Activated CD4-positive, alpha-beta T cell treated with anti-CD3 and anti-CD28 coated beads for 36 hours (primary cell): ENCODE measurements at regions not wholly inside any gene's neighbourhood (a gene's known extent, or its start where the extent isn't known, plus 50 kb on each side); places are given as distances from the start of the nearest gene placed in this dataset.

ENCODE experiments used
- ATAC-seq: fragments of 200-7000 bp; cut with Tn5 transposase; one replicate; pipeline ENCODE4 v1.10.0; 2021; ENCODE audit warnings: mild to moderate bottlenecking, moderate library complexity
- CTCF ChIA-PET: fragments of 350-600 bp; sonication (Branson Sonifier 250); formaldehyde crosslinking; loops from one replicate; lab custom pipeline; 2021; ENCODE audit warnings: antibody characterized with exemption; lab: Charles Lee
- POLR2A ChIA-PET: fragments of 350-600 bp; sonication (Branson Sonifier 250); formaldehyde crosslinking; loops from one replicate; lab custom pipeline; 2021; ENCODE audit warnings: antibody characterized with exemption, inconsistent platforms; lab: Charles Lee
- DNase-seq: peaks from one replicate; pipeline ENCODE4 v3.0.0-alpha.2; 2020
- H3K27ac Mint-ChIP-seq: one replicate; pipeline ENCODE4 v1.8.0; 2021; ENCODE audit warnings: mixed read lengths
- H3K27me3 Mint-ChIP-seq: one replicate; pipeline ENCODE4 v1.8.0; 2021; ENCODE audit warnings: mixed read lengths
- H3K36me3 Mint-ChIP-seq: one replicate; pipeline ENCODE4 v1.8.0; 2021; ENCODE audit warnings: low read depth, mixed read lengths
- H3K4me1 Mint-ChIP-seq: one replicate; pipeline ENCODE4 v1.8.0; 2021; ENCODE audit warnings: mixed read lengths
- H3K4me3 Mint-ChIP-seq: one replicate; pipeline ENCODE4 v1.8.0; 2021; ENCODE audit warnings: mild to moderate bottlenecking, moderate library complexity, mixed read lengths
- H3K9me3 Mint-ChIP-seq: one replicate; pipeline ENCODE4 v1.8.0; 2021; ENCODE audit warnings: low read depth, mixed read lengths
- intact Hi-C, 2 experiments: fragments of 100-400 bp; cut with DNase I in 1 of 2; cut with micrococcal nuclease in 1 of 2; formaldehyde crosslinking; loops; one replicate each; pipeline versions ENCODE4 v1.14.2 to v1.15.1; 2022 to 2024; cut with DNase I, micrococcal nuclease

- no peak overlapping the region for H3K4me3 Mint-ChIP-seq
- no peaks in the 10 kb centered on the region for H3K9me3 Mint-ChIP-seq
- no peak overlapping the region for H3K27ac Mint-ChIP-seq
- intact Hi-C loops: no loop called here
- DNase-seq: no peak
- ATAC-seq: no peak
- CTCF ChIA-PET: no interaction called here
- no peaks in the 10 kb centered on the region for H3K4me1 Mint-ChIP-seq
- no peaks in the 10 kb centered on the region for H3K36me3 Mint-ChIP-seq
- POLR2A ChIA-PET: interaction anchor here (0.7 kb wide), 1 partner anchor 16 kb away, joined by 7 read pairs; no protein-coding TSS in a partner anchor
- H3K27me3 Mint-ChIP-seq: peaks cover 3% of the 10 kb centered on the region
Measured at GRCh38 chr2:103287746-103288145, 525.9 kb downstream of the TMEM182 start.

GRCh38 chr2:103288696-103289095 is 526.9 kb downstream of the TMEM182 start:
- Mint-ChIP-seq H3K4me3 (no peak overlapping the region), H3K27ac (no peak overlapping the region), H3K36me3 (no peaks in the 10 kb centered on the region), H3K4me1 (no peaks in the 10 kb centered on the region), H3K9me3 (no peaks in the 10 kb centered on the region), H3K27me3 (peaks cover 4% of the 10 kb centered on the region)
- intact Hi-C loops: no loop called here
- ChIA-PET CTCF (no interaction called here), POLR2A (no interaction called here)
- ATAC-seq: no peak
- no peak for DNase-seq

- CTCF ChIA-PET: no interaction called here
Measured at GRCh38 chr2:103289105-103289725, 527.4 kb downstream of the TMEM182 start.

GRCh38 chr2:103292573-103292972 is 530.7 kb downstream of the TMEM182 start:
- intact Hi-C loops: no loop called here
- Mint-ChIP-seq H3K9me3 (peaks cover 1% of the 10 kb centered on the region), H3K27ac (no peak overlapping the region), H3K36me3 (no peaks in the 10 kb centered on the region), H3K4me3 (no peak overlapping the region), H3K27me3 (peaks cover 8% of the 10 kb centered on the region), H3K4me1 (no peaks in the 10 kb centered on the region)
- DNase-seq (no peak), ATAC-seq (no peak)
- ChIA-PET POLR2A (no interaction called here), CTCF (no interaction called here)

More at GRCh38 chr2:103289105-103289725, 527.4 kb downstream of the TMEM182 start:
- H3K4me3 Mint-ChIP-seq: no peak overlapping the region
- H3K36me3 Mint-ChIP-seq: no peaks in the 10 kb centered on the region
- H3K9me3 Mint-ChIP-seq: no peaks in the 10 kb centered on the region
- H3K27ac Mint-ChIP-seq: no peak overlapping the region
- ATAC-seq: no peak
- POLR2A ChIA-PET: no interaction called here
- DNase-seq: no peak
- no peaks in the 10 kb centered on the region for H3K4me1 Mint-ChIP-seq
- intact Hi-C loops: no loop called here
- H3K27me3 Mint-ChIP-seq: peaks cover 4% of the 10 kb centered on the region

- Mint-ChIP-seq H3K4me1 (no peaks in the 10 kb centered on the region), H3K27me3 (peaks cover 8% of the 10 kb centered on the region), H3K36me3 (no peaks in the 10 kb centered on the region), H3K27ac (no peak overlapping the region), H3K9me3 (peaks cover 1% of the 10 kb centered on the region), H3K4me3 (no peak overlapping the region)
- intact Hi-C loops: no loop called here
- DNase-seq (no peak), ATAC-seq (no peak)
- ChIA-PET CTCF (interaction anchor here (0.8 kb wide), 1 partner anchor 10 kb away, joined by 3 read pairs; no protein-coding TSS in a partner anchor), POLR2A (no interaction called here)
Measured at GRCh38 chr2:103293067-103293741, 531.4 kb downstream of the TMEM182 start.

GRCh38 chr2:103293742-103294077 is 531.9 kb downstream of the TMEM182 start:
- ChIA-PET POLR2A (no interaction called here), CTCF (interaction anchor here (0.8 kb wide), 1 partner anchor 10 kb away, joined by 3 read pairs; no protein-coding TSS in a partner anchor)
- H3K4me3 Mint-ChIP-seq: no peak overlapping the region
- peaks cover 1% of the 10 kb centered on the region for H3K9me3 Mint-ChIP-seq
- H3K27ac Mint-ChIP-seq: no peak overlapping the region
- no peaks in the 10 kb centered on the region for H3K36me3 Mint-ChIP-seq
- DNase-seq (no peak), ATAC-seq (no peak)
- intact Hi-C loops: no loop called here
- peaks cover 8% of the 10 kb centered on the region for H3K27me3 Mint-ChIP-seq
- no peaks in the 10 kb centered on the region for H3K4me1 Mint-ChIP-seq

GRCh38 chr2:103294420-103294819 is 532.6 kb downstream of the TMEM182 start:
- ATAC-seq (no peak), DNase-seq (no peak)
- CTCF ChIA-PET: no interaction called here
- POLR2A ChIA-PET: no interaction called here
- no peaks in the 10 kb centered on the region for H3K36me3 Mint-ChIP-seq
- peaks cover 8% of the 10 kb centered on the region for H3K27me3 Mint-ChIP-seq
- H3K4me3 Mint-ChIP-seq: no peak overlapping the region
- no peak overlapping the region for H3K27ac Mint-ChIP-seq
- H3K4me1 Mint-ChIP-seq: no peaks in the 10 kb centered on the region
- H3K9me3 Mint-ChIP-seq: peaks cover 1% of the 10 kb centered on the region
- intact Hi-C loops: no loop called here

GRCh38 chr2:103295591-103295990 is 533.8 kb downstream of the TMEM182 start:
- Mint-ChIP-seq H3K4me3 (no peak overlapping the region), H3K27ac (no peak overlapping the region), H3K4me1 (no peaks in the 10 kb centered on the region), H3K9me3 (peaks cover 1% of the 10 kb centered on the region), H3K27me3 (peaks cover 8% of the 10 kb centered on the region), H3K36me3 (no peaks in the 10 kb centered on the region)
- intact Hi-C loops: no loop called here
- POLR2A ChIA-PET: no interaction called here
- ATAC-seq (no peak), DNase-seq (no peak)
- CTCF ChIA-PET: no interaction called here

- CTCF ChIA-PET: no interaction called here
- Mint-ChIP-seq H3K36me3 (no peaks in the 10 kb centered on the region), H3K4me1 (no peaks in the 10 kb centered on the region), H3K27me3 (no peaks in the 10 kb centered on the region), H3K27ac (no peak overlapping the region), H3K4me3 (no peak overlapping the region), H3K9me3 (no peaks in the 10 kb centered on the region)
- ATAC-seq (no peak), DNase-seq (no peak)
- POLR2A ChIA-PET: no interaction called here
- intact Hi-C loops: no loop called here
Measured at GRCh38 chr2:103324671-103325070, 562.8 kb downstream of the TMEM182 start.

GRCh38 chr2:103327386-103327785 is 565.6 kb downstream of the TMEM182 start:
- peaks cover 2% of the 10 kb centered on the region for H3K9me3 Mint-ChIP-seq
- H3K4me3 Mint-ChIP-seq: no peak overlapping the region
- H3K27ac Mint-ChIP-seq: no peak overlapping the region
- no peaks in the 10 kb centered on the region for H3K36me3 Mint-ChIP-seq
- no peaks in the 10 kb centered on the region for H3K27me3 Mint-ChIP-seq
- intact Hi-C loops: no loop called here
- ATAC-seq (no peak), DNase-seq (no peak)
- CTCF ChIA-PET: no interaction called here
- no peaks in the 10 kb centered on the region for H3K4me1 Mint-ChIP-seq
- POLR2A ChIA-PET: no interaction called here

GRCh38 chr2:103327966-103328365 is 566.1 kb downstream of the TMEM182 start:
- POLR2A ChIA-PET: no interaction called here
- Mint-ChIP-seq H3K27me3 (no peaks in the 10 kb centered on the region), H3K36me3 (no peaks in the 10 kb centered on the region), H3K4me3 (no peak overlapping the region), H3K9me3 (peaks cover 2% of the 10 kb centered on the region), H3K4me1 (no peaks in the 10 kb centered on the region), H3K27ac (no peak overlapping the region)
- DNase-seq: no peak
- CTCF ChIA-PET: no interaction called here
- intact Hi-C loops: no loop called here
- ATAC-seq: no peak

GRCh38 chr2:103335403-103335802 is 573.6 kb downstream of the TMEM182 start:
- Mint-ChIP-seq H3K27me3 (no peaks in the 10 kb centered on the region), H3K4me3 (no peak overlapping the region), H3K9me3 (peaks cover 5% of the 10 kb centered on the region), H3K4me1 (no peaks in the 10 kb centered on the region), H3K36me3 (no peaks in the 10 kb centered on the region), H3K27ac (no peak overlapping the region)
- intact Hi-C loops: no loop called here
- ChIA-PET POLR2A (no interaction called here), CTCF (no interaction called here)
- ATAC-seq (no peak), DNase-seq (no peak)
